ENCODE measurements at regions not wholly inside any gene's neighbourhood (a gene's known extent, or its start where the extent isn't known, plus 50 kb on each side); places are given as distances from the start of the nearest gene placed in this dataset.

GRCh38 chr4:24720436-24720835, 74.9 kb upstream of the SOD3 start:
- DNase-seq, result no peak

- DNase-seq, result no peak
Observed at GRCh38 chr4:24720979-24721378, 74.4 kb upstream of the SOD3 start.

DNA sequence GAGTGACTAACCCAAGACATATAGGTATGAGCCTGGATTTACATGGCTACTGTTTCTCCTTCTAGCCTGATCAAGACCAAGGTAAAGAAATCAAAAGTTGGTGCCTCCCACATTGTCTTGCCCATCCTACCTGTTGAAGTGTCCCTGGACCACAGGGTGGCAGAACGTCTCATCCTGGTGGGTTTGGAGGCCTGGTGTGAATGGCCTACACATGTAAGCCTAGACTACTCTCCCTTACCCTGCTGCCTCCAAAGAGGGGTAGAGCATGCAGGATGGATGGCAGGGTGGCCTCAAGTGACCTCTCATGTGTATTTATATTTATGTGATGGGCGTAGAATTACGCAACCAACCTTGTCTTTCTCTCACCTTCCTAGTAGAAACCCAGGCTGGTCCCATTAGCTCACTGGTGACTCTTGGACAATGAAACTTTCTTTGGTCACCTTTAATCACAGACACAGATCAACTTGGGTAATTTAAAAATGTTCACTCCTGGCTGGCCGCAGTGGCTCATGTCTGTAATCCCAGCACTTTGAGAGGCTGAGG, 73.3 kb upstream of the SOD3 start:
- DNase-seq, result no peak

- no peak for DNase-seq
Observed at GRCh38 chr4:24727390-24728224, 67.8 kb upstream of the SOD3 start.

- DNase-seq, result no peak
Observed at GRCh38 chr4:24729119-24729730, 66.1 kb upstream of the SOD3 start.

DNA sequence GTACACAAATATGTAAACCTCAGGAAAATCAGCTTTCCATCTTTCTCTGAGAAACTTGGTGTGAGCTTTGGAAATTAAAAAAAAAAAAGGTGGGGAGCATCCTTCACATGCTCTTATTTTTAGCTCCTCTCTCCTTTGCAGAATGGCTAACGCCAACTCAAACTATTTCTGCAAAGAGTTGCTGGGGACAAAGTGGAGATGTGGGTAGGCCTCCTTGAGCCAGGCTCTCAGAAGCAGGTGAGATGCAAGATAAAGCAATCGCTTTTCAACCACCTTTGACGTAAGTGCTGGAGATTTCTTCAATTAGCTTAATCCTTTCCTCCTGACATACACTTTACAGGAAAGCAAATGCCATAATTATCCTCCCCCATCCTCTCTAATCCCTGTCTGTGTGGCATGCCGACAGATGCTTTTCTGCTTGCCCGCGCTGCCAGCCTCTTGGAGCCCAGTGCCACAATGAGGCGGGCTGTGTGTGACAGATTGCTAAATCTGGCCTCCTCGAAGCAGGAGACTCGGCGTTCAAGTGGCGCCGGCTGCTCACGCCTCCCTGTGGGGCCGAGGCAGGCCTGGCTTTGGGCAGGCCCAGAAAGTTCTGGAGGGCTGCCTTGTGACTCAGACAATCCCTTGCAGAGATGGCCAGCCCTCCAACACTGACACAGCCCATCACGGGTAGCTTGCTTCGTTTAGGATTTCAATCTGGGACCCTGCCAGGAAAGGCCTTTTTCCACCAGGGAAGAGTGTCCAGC, 64.9 kb upstream of the SOD3 start:
- DNase-seq, result no peak

- DNase-seq, result no peak
Observed at GRCh38 chr4:24731448-24731847, 63.9 kb upstream of the SOD3 start.

DNA sequence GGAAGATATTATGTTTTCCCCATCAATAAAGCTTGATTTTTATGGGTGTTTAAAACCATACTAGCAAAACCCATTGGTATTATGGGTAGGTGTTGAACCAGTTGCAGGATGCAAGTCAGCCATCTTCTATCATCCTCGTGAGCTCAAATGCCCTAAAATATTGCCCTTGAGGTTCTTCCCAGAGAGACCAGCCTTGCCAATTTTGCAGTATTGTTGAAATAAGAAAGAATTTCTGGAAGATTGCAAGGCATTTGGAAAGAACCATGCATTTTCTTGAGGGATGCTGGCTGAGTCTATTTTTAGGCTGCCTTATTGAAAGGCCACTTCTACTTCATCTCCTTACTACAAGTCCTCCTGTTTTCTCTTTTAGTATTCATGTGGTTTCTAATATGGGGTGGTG, 60.9 kb upstream of the SOD3 start:
- no peak for DNase-seq

DNA sequence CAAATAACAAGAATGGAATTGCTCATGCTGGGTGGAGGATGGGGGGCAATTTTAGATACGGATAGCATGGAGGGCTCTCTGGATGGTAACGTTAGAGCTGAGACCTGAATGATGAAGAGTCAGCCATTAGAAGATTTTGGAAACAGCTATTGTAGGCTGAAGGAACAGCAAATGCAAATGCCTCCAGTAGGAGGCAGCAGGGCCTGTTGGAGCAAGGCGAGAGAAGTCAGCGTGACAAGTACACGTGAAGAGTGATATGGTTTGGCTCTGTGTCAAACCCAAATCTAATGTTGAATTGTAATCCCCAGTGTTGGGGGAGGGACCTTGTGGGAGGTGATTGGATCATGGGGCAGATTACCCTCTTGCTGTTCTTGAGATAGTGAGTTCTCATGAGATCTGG, 59.3 kb upstream of the SOD3 start:
- no peak for DNase-seq

DNA sequence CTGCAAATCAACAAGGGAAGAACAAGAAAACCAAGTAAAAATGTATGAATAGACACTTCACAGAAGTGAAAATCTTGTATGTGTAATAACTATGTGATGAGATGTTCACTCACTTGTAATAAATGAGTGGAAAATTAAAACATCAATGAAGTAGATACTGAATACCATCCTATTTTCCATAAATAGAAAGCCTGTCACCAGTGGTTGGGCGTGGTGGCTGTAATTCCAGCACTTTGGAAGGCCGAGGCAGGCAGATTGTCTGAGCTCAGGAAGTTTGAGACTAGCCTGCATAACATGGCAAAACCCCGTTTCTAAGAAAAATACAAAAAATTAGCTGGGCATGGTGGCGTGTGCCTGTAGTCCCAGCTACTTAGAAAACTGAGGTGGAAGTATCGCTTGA, 53.5 kb upstream of the SOD3 start:
- no peak for DNase-seq

DNA sequence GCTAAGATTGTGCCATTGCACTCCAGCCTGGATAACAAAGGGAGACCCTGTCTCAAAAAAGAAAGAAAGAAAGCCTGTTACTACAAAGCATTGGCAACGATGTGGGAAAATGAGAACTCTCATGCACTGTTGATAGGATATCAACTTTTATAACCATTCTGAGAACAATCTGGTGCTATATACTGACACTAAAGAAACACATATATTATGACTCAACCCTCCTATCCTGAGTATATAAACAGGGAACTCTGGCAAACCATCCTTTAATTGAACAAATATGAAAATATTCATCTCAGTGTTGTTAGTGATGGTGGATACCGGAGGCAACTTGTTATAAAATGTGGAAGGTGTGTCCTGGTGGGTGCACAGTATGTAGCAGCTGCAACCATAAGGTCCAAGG, 53.0 kb upstream of the SOD3 start:
- DNase-seq, result no peak

DNA sequence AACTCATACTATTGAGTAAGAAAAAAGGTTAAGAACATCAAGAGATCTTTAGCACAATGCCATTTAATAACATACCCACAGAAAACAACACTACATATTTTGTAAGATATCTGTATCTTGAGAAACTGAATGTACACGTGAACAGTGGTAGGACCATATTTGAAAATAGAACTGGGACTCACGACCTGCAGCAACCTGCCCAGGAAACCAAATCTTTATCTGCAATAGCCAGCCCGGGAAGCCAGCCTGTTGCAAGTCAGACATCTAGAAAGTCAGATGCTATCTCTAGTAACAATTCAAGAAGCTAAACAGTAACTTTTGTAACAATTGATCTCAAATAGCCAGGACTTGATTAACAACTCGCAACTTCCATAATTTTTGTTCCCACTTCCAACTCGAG, 52.6 kb upstream of the SOD3 start:
- no peak for DNase-seq

GRCh38 chr4:24743206-24743605, 52.2 kb upstream of the SOD3 start:
- no peak for DNase-seq

GRCh38 chr4:24743927-24744326, 51.4 kb upstream of the SOD3 start:
- DNase-seq, result no peak

DNA sequence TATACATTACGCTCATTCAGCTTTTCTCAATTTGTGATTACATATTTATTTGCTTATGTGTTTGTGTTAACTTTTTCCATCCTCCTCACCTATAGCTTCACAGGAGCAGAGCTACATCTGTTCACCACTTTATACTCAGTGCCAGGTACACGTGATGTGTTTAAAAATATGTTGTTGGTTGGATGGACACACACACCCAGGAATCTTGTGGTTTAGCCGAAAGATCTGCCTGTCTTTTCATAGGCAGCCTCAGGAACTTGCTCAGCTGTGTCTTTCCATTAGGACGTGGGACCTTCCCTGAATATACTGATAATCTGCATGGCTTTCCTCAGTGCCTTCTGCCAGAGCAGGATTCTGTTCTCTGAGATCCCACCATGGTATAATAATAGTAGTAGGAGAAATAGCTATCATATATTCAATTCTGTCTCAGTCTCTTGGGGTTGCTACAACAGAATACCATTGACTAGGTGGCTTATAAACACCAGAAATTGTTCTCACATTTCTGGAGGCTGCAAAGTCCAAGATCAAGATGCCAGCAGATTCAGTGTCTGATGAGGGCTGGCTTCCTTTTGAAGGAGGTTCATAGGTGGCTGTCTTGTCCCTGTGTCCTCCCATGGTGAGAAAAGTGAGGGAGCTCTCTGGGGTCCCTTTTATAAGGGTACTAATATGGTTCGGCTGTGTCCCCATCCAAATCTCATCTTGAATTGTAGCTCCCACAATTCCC, 50.0 kb upstream of the SOD3 start:
- DNase-seq, result no peak
